ENCODE measurements at regions not wholly inside any gene's neighbourhood (a gene's known extent, or its start where the extent isn't known, plus 50 kb on each side); places are given as distances from the start of the nearest gene placed in this dataset.
"Not testable (repeated sequence)": the region's sequence is repeated elsewhere in the genome, so short reads cannot be mapped to it uniquely, and the experiment has no call there.

GRCh38 chr3:180743813-180744590 lies 64.7 kb upstream of the CCDC39 start:
- no peak for DNase-seq (ENCODE audit: low spot score)

GRCh38 chr3:180747805-180748361 lies 68.6 kb upstream of the CCDC39 start:
- no peak for DNase-seq (ENCODE audit: low spot score)

- DNase-seq (ENCODE audit: low spot score): no peak
Measured at GRCh38 chr3:180749322-180749721, 70.0 kb upstream of the CCDC39 start.

GRCh38 chr3:180749796-180750195 lies 70.5 kb upstream of the CCDC39 start:
- no peak for DNase-seq (ENCODE audit: low spot score)

GRCh38 chr3:180755556-180755955 lies 76.3 kb upstream of the CCDC39 start:
- no peak for DNase-seq (ENCODE audit: low spot score)

- DNase-seq (ENCODE audit: low spot score): no peak
Measured at GRCh38 chr3:180762866-180763265, 83.6 kb upstream of the CCDC39 start.

GRCh38 chr3:180764481-180764880 lies 85.2 kb upstream of the CCDC39 start:
- no peak for DNase-seq (ENCODE audit: low spot score)

- DNase-seq (ENCODE audit: low spot score): no peak
Measured at GRCh38 chr3:180770639-180771038, 91.3 kb upstream of the CCDC39 start.

GRCh38 chr3:180776433-180776832 lies 97.1 kb upstream of the CCDC39 start:
- DNase-seq (ENCODE audit: low spot score): no peak

- DNase-seq (ENCODE audit: low spot score): no peak
Measured at GRCh38 chr3:180782195-180782984, 103.1 kb upstream of the CCDC39 start.

GRCh38 chr3:180786227-180786626 lies 106.9 kb upstream of the CCDC39 start:
- DNase-seq (ENCODE audit: low spot score): not testable (repeated sequence)

- no peak for DNase-seq (ENCODE audit: low spot score)
Measured at GRCh38 chr3:180789774-180790173, 110.5 kb upstream of the CCDC39 start.

- no peak for DNase-seq (ENCODE audit: low spot score)
Measured at GRCh38 chr3:180798197-180798596, 114.3 kb upstream of the FXR1 start.

- DNase-seq (ENCODE audit: low spot score): peak; percentile 38
Measured at GRCh38 chr3:180802837-180803236, 109.6 kb upstream of the FXR1 start.

GRCh38 chr3:180804916-180805315 lies 107.6 kb upstream of the FXR1 start:
- DNase-seq (ENCODE audit: low spot score): peak; percentile 63

GRCh38 chr3:180808823-180809575 lies 103.5 kb upstream of the FXR1 start:
- DNase-seq (ENCODE audit: low spot score): no peak

GRCh38 chr3:180820400-180820799 lies 92.1 kb upstream of the FXR1 start:
- no peak for DNase-seq (ENCODE audit: low spot score)

GRCh38 chr3:180825964-180826363 lies 86.5 kb upstream of the FXR1 start:
- DNase-seq (ENCODE audit: low spot score): no peak

- peak; percentile 54 for DNase-seq (ENCODE audit: low spot score)
Measured at GRCh38 chr3:180827171-180827570, 85.3 kb upstream of the FXR1 start.

GRCh38 chr3:180828001-180828720 lies 84.3 kb upstream of the FXR1 start:
- no peak for DNase-seq (ENCODE audit: low spot score)

- no peak for DNase-seq (ENCODE audit: low spot score)
Measured at GRCh38 chr3:180828723-180829408, 83.6 kb upstream of the FXR1 start.
